BJ (cell line): ENCODE measurements at regions not wholly inside any gene's neighbourhood (a gene's known extent, or its start where the extent isn't known, plus 50 kb on each side); places are given as distances from the start of the nearest gene placed in this dataset.

Source experiments
- CTCF ChIA-PET: fragments of 350-600 bp; formaldehyde crosslinking; extraction: SDS; loops from one replicate; lab custom pipeline; 2021; ENCODE audit warnings: antibody characterized with exemption, inconsistent platforms; lab: Yijun Ruan, JAX
- POLR2A ChIA-PET: fragments of 300-600 bp; sonication (Branson Sonifier 250); formaldehyde crosslinking; extraction: SDS; loops from one replicate; lab custom pipeline; 2021; ENCODE audit warnings: antibody characterized with exemption; lab: Charles Lee
- DNase-seq: peaks from one replicate; pipeline ENCODE4 v3.0.0-alpha.2; 2011; ENCODE audit warnings: low read depth
- H3K27me3 ChIP-seq: 2 replicates; pipeline ENCODE4 v1.6.0; 2011; ENCODE audit warnings: low read length; ENCODE audit not compliant: control insufficient read depth, insufficient read depth
- H3K36me3 ChIP-seq: 2 replicates; pipeline ENCODE4 v1.5.1; 2011; ENCODE audit warnings: low read length; ENCODE audit not compliant: control insufficient read depth, insufficient read depth
- H3K4me3 ChIP-seq: 2 replicates; pipeline ENCODE4 v1.5.1; 2011; ENCODE audit warnings: low read depth, mild to moderate bottlenecking, control low read depth, low read length
- CTCF ChIP-seq: IDR thresholded peaks from 2 replicates; pipeline ENCODE4 v1.5.1; 2011; ENCODE audit warnings: low read depth, mild to moderate bottlenecking, control low read depth, inconsistent platforms, low read length, moderate library complexity; ENCODE audit not compliant: insufficient read depth

- no peak for TF ChIP-seq CTCF
- no peak for DNase-seq
- H3K27me3 ChIP-seq = no peaks in the 10 kb centered on the region
- ChIA-PET POLR2A (no interaction called here), CTCF (interaction anchor here (0.5 kb wide), 1 partner anchor 10 kb away, joined by 3 read pairs; no protein-coding TSS in a partner anchor)
- no peak overlapping the region for H3K4me3 ChIP-seq
- H3K36me3 ChIP-seq = no peaks in the 10 kb centered on the region
Measured at GRCh38 chr1:2952371-2952770, 68.9 kb upstream of the ACTRT2 start.

- no peak for TF ChIP-seq CTCF
- ChIA-PET POLR2A (no interaction called here), CTCF (interaction anchor here (0.5 kb wide), 1 partner anchor 11 kb away, joined by 3 read pairs; no protein-coding TSS in a partner anchor)
- no peak for DNase-seq
- Histone ChIP-seq H3K27me3 (no peaks in the 10 kb centered on the region), H3K4me3 (no peak overlapping the region), H3K36me3 (no peaks in the 10 kb centered on the region)
Measured at GRCh38 chr1:2952992-2953391, 68.3 kb upstream of the ACTRT2 start.

- no peak for DNase-seq
- no peak overlapping the region for H3K4me3 ChIP-seq
- CTCF ChIA-PET = no interaction called here
- no peak for TF ChIP-seq CTCF
- no peaks in the 10 kb centered on the region for H3K27me3 ChIP-seq
- no peaks in the 10 kb centered on the region for H3K36me3 ChIP-seq
- POLR2A ChIA-PET = no interaction called here
Measured at GRCh38 chr1:2953688-2954285, 67.5 kb upstream of the ACTRT2 start.

GRCh38 chr1:2955652-2956051, 65.6 kb upstream of the ACTRT2 start:
- POLR2A ChIA-PET = no interaction called here
- no peaks in the 10 kb centered on the region for H3K27me3 ChIP-seq

GRCh38 chr1:2956576-2956975, 64.7 kb upstream of the ACTRT2 start:
- H3K36me3 ChIP-seq = no peaks in the 10 kb centered on the region; the same call in 1 of the 2 replicates
- H3K27me3 ChIP-seq = no peaks in the 10 kb centered on the region
- CTCF ChIA-PET = no interaction called here
- H3K4me3 ChIP-seq = no peak overlapping the region
- no peak for DNase-seq
- no peak for TF ChIP-seq CTCF
- POLR2A ChIA-PET = no interaction called here

More at GRCh38 chr1:2955652-2956051, 65.6 kb upstream of the ACTRT2 start:
- TF ChIP-seq CTCF = no peak
- CTCF ChIA-PET = no interaction called here
- no peak for DNase-seq
- no peak overlapping the region for H3K4me3 ChIP-seq
- no peaks in the 10 kb centered on the region; the same call in 1 of the 2 replicates for H3K36me3 ChIP-seq
